SK-N-SH treated with all-trans-retinoic acid at 6 μM for 48 hours (cell line): ENCODE measurements at regions not wholly inside any gene's neighbourhood (a gene's known extent, or its start where the extent isn't known, plus 50 kb on each side); places are given as distances from the start of the nearest gene placed in this dataset.

Source experiments
- ESRRG ChIP-seq: fragments of 250-450 bp; sonication (Bioruptor Pico); IDR thresholded peaks from 2 replicates; pipeline ENCODE4 v1.6.1; 2021; ENCODE audit warnings: mild to moderate bottlenecking
- POU6F1 ChIP-seq: fragments of 250-450 bp; sonication (Bioruptor Pico); IDR thresholded peaks from 2 replicates; pipeline ENCODE4 v1.8.0; 2021; ENCODE audit warnings: low read depth, mild to moderate bottlenecking, moderate library complexity, borderline replicate concordance
- RARB ChIP-seq: fragments of 250-450 bp; sonication (Bioruptor Pico); IDR thresholded peaks from 2 replicates; pipeline ENCODE4 v1.8.0; 2021; ENCODE audit warnings: mild to moderate bottlenecking, moderate library complexity
- TCF4 ChIP-seq: fragments of 250-450 bp; sonication (Bioruptor Pico); IDR thresholded peaks from 2 replicates; pipeline ENCODE4 v1.8.0; 2021; ENCODE audit warnings: mild to moderate bottlenecking, moderate library complexity, borderline replicate concordance
- TOX ChIP-seq: fragments of 250-450 bp; sonication (Bioruptor Pico); IDR thresholded peaks from 2 replicates; pipeline ENCODE4 v1.8.0; 2021; ENCODE audit warnings: mild to moderate bottlenecking, moderate library complexity, borderline replicate concordance
- TSHZ2 ChIP-seq: fragments of 250-450 bp; sonication (Bioruptor Pico); IDR thresholded peaks from 2 replicates; pipeline ENCODE4 v1.5.0; 2020; ENCODE audit warnings: mild to moderate bottlenecking, moderate library complexity
- ZC3H10 ChIP-seq: fragments of 250-450 bp; sonication (Bioruptor Pico); IDR thresholded peaks from 2 replicates; pipeline ENCODE4 v1.5.1; 2021; ENCODE audit warnings: mild to moderate bottlenecking, moderate library complexity
- ZFP3 ChIP-seq: fragments of 250-450 bp; sonication (Bioruptor Pico); IDR thresholded peaks from 2 replicates; pipeline ENCODE4 v1.5.0; 2020; ENCODE audit warnings: mild to moderate bottlenecking, moderate library complexity
- ZFP30 ChIP-seq: fragments of 450-650 bp; formaldehyde crosslinking; IDR thresholded peaks from 2 replicates; pipeline ENCODE4 v1.5.0; 2022; ENCODE audit warnings: mild to moderate bottlenecking, moderate library complexity
- TF ChIP-seq, protein P1 (sequence below): fragments of 250-450 bp; sonication (Bioruptor Pico); IDR thresholded peaks from 2 replicates; pipeline ENCODE4 v1.8.0; 2020; ENCODE audit warnings: mild to moderate bottlenecking, moderate library complexity, borderline replicate concordance

- TF ChIP-seq TSHZ2 (CRISPR knock-in tag), result no peak
- no peak for TF ChIP-seq POU6F1
- no peak for TF ChIP-seq TOX (CRISPR knock-in tag)
- TF ChIP-seq, protein P1, sequence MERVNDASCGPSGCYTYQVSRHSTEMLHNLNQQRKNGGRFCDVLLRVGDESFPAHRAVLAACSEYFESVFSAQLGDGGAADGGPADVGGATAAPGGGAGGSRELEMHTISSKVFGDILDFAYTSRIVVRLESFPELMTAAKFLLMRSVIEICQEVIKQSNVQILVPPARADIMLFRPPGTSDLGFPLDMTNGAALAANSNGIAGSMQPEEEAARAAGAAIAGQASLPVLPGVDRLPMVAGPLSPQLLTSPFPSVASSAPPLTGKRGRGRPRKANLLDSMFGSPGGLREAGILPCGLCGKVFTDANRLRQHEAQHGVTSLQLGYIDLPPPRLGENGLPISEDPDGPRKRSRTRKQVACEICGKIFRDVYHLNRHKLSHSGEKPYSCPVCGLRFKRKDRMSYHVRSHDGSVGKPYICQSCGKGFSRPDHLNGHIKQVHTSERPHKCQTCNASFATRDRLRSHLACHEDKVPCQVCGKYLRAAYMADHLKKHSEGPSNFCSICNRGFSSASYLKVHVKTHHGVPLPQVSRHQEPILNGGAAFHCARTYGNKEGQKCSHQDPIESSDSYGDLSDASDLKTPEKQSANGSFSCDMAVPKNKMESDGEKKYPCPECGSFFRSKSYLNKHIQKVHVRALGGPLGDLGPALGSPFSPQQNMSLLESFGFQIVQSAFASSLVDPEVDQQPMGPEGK (CRISPR knock-in tag), result no peak
- TF ChIP-seq ZFP3 (CRISPR knock-in tag), result no peak
- TF ChIP-seq ZC3H10, result no peak
- no peak for TF ChIP-seq ESRRG
- TF ChIP-seq RARB, result no peak
- TF ChIP-seq ZFP30 (CRISPR knock-in tag), result no peak
- no peak for TF ChIP-seq TCF4 (CRISPR knock-in tag)
Measured at GRCh38 chr13:88908961-88909441, 1237.8 kb downstream of the SLITRK5 start.
